ENCODE measurements at regions not wholly inside any gene's neighbourhood (a gene's known extent, or its start where the extent isn't known, plus 50 kb on each side); places are given as distances from the start of the nearest gene placed in this dataset.

DNA sequence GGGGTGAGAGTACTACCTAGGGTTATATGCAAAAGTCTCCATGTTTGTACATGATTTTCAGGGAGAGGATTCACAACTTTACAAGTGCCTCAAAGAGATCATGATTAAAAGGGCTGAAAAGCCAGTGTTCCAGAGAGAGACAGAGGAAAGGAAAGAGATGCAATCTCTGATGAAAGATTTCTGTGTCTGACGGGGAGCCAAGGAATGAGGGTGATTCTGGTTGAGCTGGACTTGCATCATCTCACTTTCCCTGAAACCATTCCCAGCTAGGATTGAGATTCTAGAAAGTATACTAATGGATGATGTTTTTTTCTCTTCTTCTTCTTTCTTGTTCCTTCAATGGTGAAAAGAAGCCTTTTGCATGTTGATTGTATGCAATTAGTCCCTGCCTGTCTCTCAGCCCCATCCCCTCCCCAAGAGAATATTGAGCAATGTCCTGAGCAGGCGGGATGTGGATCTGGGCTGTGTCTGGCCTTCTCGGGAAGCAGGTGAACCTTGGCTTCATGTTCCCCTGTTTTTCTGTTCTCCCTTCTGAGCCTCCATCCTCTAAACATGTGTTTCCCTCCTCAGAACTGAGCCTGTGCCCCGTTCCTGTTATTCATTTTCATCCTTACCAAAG, 186.1 kb downstream of the ZNF365 start:
- Histone ChIP-seq H3K9me3 (ENCODE audit: insufficient read depth, low read length) (no peaks in the 10 kb centered on the region), H3K9ac (ENCODE audit: low read length) (no peak overlapping the region), H2AFZ (ENCODE audit: low read depth, low read length) (no peak overlapping the region), H3K79me2 (ENCODE audit: low read length) (no peaks in the 10 kb centered on the region), H3K4me3 (ENCODE audit: low read length) (no peak overlapping the region), H3K4me2 (ENCODE audit: low read length) (no peak overlapping the region), H3K27me3 (ENCODE audit: low read depth, low read length) (no peaks in the 10 kb centered on the region), H3K27ac (ENCODE audit: low read length) (no peak overlapping the region), H3K4me1 (ENCODE audit: low read length) (peaks cover 6% of the 10 kb centered on the region), H3K36me3 (replicated peaks; ENCODE audit: low read depth, low read length) (no peaks in the 10 kb centered on the region), H4K20me1 (ENCODE audit: insufficient read depth, low read length) (no peaks in the 10 kb centered on the region)
- TF ChIP-seq EZH2phosphoT487 (IDR thresholded peaks at IDR 0.05; ENCODE audit: low read depth) = no peak
- TF ChIP-seq, protein P1, sequence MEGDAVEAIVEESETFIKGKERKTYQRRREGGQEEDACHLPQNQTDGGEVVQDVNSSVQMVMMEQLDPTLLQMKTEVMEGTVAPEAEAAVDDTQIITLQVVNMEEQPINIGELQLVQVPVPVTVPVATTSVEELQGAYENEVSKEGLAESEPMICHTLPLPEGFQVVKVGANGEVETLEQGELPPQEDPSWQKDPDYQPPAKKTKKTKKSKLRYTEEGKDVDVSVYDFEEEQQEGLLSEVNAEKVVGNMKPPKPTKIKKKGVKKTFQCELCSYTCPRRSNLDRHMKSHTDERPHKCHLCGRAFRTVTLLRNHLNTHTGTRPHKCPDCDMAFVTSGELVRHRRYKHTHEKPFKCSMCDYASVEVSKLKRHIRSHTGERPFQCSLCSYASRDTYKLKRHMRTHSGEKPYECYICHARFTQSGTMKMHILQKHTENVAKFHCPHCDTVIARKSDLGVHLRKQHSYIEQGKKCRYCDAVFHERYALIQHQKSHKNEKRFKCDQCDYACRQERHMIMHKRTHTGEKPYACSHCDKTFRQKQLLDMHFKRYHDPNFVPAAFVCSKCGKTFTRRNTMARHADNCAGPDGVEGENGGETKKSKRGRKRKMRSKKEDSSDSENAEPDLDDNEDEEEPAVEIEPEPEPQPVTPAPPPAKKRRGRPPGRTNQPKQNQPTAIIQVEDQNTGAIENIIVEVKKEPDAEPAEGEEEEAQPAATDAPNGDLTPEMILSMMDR (IDR thresholded peaks at IDR 0.05; ENCODE audit: low read depth, low read length) = no peak

DNA sequence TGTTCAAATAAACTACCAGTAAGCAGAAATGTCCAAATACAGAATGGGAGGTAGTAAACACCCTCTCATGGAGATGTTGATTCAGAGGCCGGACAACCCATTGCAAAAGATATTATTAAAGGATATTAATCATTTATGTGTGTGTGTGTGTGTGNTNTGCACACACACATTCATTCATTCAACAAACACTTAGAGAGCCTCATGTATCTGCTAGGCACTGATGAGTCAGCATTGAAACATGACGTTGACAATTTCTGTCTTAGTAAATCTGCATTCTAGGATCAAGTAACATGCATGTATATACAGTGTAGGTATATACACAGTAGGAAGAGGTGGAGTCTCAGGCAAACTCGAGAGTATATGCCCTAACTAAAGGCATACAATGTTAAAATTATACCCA, 187.0 kb downstream of the ZNF365 start:
- no peaks in the 10 kb centered on the region for H3K36me3 ChIP-seq (replicated peaks; ENCODE audit: low read depth, low read length)
- no peaks in the 10 kb centered on the region for H3K9me3 ChIP-seq (ENCODE audit: insufficient read depth, low read length)
- H3K9ac ChIP-seq (ENCODE audit: low read length) = no peak overlapping the region
- H3K4me2 ChIP-seq (ENCODE audit: low read length) = no peak overlapping the region
- H3K4me3 ChIP-seq (ENCODE audit: low read length) = no peak overlapping the region
- peaks cover 6% of the 10 kb centered on the region for H3K4me1 ChIP-seq (ENCODE audit: low read length)
- no peak overlapping the region for H2AFZ ChIP-seq (ENCODE audit: low read depth, low read length)
- no peak overlapping the region for H3K27ac ChIP-seq (ENCODE audit: low read length)
- H3K79me2 ChIP-seq (ENCODE audit: low read length) = no peaks in the 10 kb centered on the region
- H3K27me3 ChIP-seq (ENCODE audit: low read depth, low read length) = no peaks in the 10 kb centered on the region
- no peak for TF ChIP-seq EZH2phosphoT487 (IDR thresholded peaks at IDR 0.05; ENCODE audit: low read depth)
- TF ChIP-seq, protein P1 (IDR thresholded peaks at IDR 0.05; ENCODE audit: low read depth, low read length) = no peak
- no peaks in the 10 kb centered on the region for H4K20me1 ChIP-seq (ENCODE audit: insufficient read depth, low read length)

DNA sequence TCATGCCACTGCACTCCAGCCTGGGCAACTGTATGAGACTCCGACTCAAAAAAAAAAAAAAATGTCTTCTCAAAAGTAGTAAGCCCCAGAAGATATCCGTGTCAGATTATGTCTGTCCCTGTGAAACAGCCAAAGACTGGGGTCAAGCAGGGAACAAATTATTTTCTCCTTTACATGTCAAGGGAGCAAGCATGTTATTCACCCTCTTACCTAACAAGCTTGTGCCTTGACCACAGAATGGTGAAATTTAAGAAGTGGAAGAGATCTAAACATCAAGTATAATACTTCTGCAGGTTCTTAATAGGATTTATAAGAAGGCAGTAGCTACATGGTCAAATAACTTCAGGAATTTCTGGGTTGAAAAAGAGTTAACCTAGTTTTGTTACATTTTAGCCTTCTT, 187.9 kb downstream of the ZNF365 start:
- H3K4me1 ChIP-seq (ENCODE audit: low read length) = peaks cover 6% of the 10 kb centered on the region
- TF ChIP-seq EZH2phosphoT487 (IDR thresholded peaks at IDR 0.05; ENCODE audit: low read depth) = no peak
- TF ChIP-seq, protein P1 (IDR thresholded peaks at IDR 0.05; ENCODE audit: low read depth, low read length) = no peak
- H3K9me3 ChIP-seq (ENCODE audit: insufficient read depth, low read length) = no peaks in the 10 kb centered on the region
- H3K27me3 ChIP-seq (ENCODE audit: low read depth, low read length) = no peaks in the 10 kb centered on the region
- no peaks in the 10 kb centered on the region for H3K79me2 ChIP-seq (ENCODE audit: low read length)
- H3K9ac ChIP-seq (ENCODE audit: low read length) = no peak overlapping the region
- H3K4me2 ChIP-seq (ENCODE audit: low read length) = no peak overlapping the region
- no peak overlapping the region for H3K4me3 ChIP-seq (ENCODE audit: low read length)
- H3K36me3 ChIP-seq (replicated peaks; ENCODE audit: low read depth, low read length) = no peaks in the 10 kb centered on the region
- no peak overlapping the region for H3K27ac ChIP-seq (ENCODE audit: low read length)
- no peaks in the 10 kb centered on the region for H4K20me1 ChIP-seq (ENCODE audit: insufficient read depth, low read length)
- H2AFZ ChIP-seq (ENCODE audit: low read depth, low read length) = no peak overlapping the region

DNA sequence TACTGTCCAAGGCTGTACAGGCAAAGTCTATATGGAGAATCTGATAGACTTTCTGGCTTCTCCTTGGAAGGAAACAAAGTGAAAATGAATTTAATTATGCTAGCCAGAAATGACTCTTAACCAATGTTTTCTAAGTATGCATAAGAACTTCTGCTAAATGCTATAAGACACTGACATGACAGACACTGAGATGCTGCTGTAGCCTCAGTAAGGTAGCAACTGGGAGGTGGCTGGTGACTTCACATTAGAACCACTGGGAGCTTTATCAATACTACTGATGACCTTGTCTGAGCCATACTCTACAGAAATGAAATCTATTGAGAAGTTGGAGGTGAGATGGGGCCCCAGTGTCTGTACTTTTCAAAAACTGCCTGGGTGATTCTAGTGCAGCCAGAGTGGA, 188.6 kb downstream of the ZNF365 start:
- Histone ChIP-seq H3K9ac (ENCODE audit: low read length) (no peak overlapping the region), H3K4me2 (ENCODE audit: low read length) (no peak overlapping the region), H3K4me1 (ENCODE audit: low read length) (peaks cover 6% of the 10 kb centered on the region), H4K20me1 (ENCODE audit: insufficient read depth, low read length) (no peaks in the 10 kb centered on the region), H3K79me2 (ENCODE audit: low read length) (no peaks in the 10 kb centered on the region), H2AFZ (ENCODE audit: low read depth, low read length) (no peak overlapping the region), H3K36me3 (replicated peaks; ENCODE audit: low read depth, low read length) (no peaks in the 10 kb centered on the region), H3K4me3 (ENCODE audit: low read length) (no peak overlapping the region), H3K27ac (ENCODE audit: low read length) (no peak overlapping the region), H3K27me3 (ENCODE audit: low read depth, low read length) (no peaks in the 10 kb centered on the region), H3K9me3 (ENCODE audit: insufficient read depth, low read length) (no peaks in the 10 kb centered on the region)
- TF ChIP-seq EZH2phosphoT487 (IDR thresholded peaks at IDR 0.05; ENCODE audit: low read depth) = no peak
